ENCODE measurements at regions not wholly inside any gene's neighbourhood (a gene's known extent, or its start where the extent isn't known, plus 50 kb on each side); places are given as distances from the start of the nearest gene placed in this dataset.
"Not testable (repeated sequence)": the region's sequence is repeated elsewhere in the genome, so short reads cannot be mapped to it uniquely, and the experiment has no call there.

- DNase-seq, result no peak
Measured at GRCh38 chr12:4822572-4822971, 87.1 kb upstream of the KCNA1 start.

DNA sequence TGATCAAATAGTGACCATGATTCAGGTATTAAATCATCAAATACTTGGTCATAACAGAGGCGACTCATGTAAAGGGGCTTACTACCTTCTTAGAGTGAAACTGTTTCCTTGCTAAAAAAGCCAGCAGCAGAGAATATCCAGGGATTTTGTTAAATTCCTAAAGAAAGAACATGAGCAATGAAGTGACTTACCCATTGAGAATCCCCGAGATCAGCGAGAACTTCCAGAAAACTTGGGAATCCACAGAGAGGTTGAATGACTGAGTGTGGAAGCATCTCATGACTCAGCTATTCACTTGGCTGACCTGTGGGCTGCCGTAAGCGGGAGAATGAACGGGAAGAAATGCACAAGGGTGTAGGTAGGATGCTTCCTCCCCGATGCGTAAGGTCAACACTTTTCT is 85.3 kb upstream of the KCNA1 start:
- DNase-seq, result no peak

DNA sequence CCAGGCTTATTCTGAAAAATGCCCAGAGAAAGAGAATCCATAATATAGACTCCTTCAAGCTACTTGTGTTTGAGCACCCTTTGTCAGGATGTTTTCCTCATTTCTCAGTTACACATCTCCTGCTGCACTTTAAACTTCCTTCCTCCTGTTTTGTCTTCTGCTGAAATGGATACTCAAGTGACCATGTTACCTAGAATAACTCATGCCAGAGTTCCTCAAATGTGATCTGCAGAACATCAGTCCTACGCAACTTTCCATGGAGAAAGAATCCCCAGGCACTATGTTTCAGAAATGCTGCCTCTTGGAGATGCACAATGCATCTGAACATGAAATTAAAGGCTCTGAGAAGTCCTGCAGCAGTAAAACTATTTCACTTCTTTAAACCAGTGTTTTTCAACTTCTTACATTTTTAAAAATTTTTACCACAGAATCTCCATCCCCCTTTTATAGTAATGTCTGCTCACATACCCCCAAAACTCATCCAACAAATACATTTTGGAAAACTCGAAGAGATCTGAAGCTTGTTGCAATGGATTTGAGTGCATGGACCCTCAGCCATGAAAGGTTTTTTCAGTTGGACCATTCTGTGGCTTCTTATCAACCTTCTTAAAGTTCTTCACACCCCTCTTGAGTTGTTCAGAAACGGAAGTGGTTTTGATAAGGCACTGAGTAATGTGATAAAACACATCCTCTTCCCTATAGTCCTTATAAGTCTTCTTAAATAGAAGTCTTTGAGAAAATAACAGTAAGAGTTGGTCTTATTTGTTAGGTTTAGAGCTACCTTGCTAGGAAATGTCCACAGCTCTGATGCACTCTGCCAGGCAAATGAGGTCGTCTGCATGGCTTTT is 84.5 kb upstream of the KCNA1 start:
- no peak for DNase-seq

DNA sequence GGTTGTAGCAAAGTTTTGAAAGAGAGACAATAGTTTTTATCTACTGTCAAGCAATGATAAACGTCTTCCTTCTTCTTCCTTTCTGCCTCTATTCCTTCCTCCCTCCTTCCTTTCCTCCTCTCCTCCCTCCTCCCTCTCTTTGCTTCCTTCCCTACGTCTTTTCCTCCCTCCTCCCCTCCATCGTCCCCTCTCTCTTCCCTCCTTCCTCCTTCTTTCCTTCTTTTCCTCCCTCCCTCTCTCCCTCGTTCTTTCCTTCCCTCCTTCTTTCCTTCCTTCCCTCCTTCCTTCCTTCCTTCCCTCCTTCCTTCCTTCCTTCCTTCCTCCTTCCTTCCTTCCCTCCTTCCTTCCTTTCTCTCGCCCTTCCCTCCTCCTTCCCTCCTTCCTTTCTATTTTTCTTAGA is 82.8 kb upstream of the KCNA1 start:
- DNase-seq, result no peak

GRCh38 chr12:4828176-4828575 is 81.5 kb upstream of the KCNA1 start:
- DNase-seq, result no peak

GRCh38 chr12:4829161-4829792 is 80.4 kb upstream of the KCNA1 start:
- no peak for DNase-seq

- no peak for DNase-seq
Measured at GRCh38 chr12:4829793-4830162, 79.9 kb upstream of the KCNA1 start.

- no peak for DNase-seq
Measured at GRCh38 chr12:4830556-4831210, 79.0 kb upstream of the KCNA1 start.

- DNase-seq, result no peak
Measured at GRCh38 chr12:4833053-4833452, 76.7 kb upstream of the KCNA1 start.

DNA sequence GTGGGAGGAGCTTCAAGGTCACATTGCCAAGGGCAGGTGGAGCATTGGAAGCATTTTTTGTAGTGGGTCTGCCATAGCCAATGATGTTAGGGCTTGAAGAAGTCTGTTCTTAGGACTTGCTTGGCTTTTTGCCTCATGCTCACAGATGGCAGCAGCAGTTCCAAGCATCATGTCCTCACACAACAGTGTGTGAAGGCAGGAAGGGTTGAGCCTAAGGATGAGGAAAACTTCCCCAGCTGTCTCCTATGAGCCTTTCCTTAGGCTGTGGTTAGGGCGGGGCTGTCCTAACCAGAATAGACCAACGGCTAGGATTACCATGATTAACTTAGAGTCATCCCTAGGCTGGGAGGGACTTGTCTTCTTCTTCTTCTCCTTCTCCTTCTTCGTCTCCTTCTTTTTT is 76.2 kb upstream of the KCNA1 start:
- DNase-seq, result no peak

- not testable (repeated sequence) for DNase-seq
Measured at GRCh38 chr12:4842401-4842800, 67.3 kb upstream of the KCNA1 start.

- DNase-seq, result no peak
Measured at GRCh38 chr12:4843907-4844306, 65.8 kb upstream of the KCNA1 start.

DNA sequence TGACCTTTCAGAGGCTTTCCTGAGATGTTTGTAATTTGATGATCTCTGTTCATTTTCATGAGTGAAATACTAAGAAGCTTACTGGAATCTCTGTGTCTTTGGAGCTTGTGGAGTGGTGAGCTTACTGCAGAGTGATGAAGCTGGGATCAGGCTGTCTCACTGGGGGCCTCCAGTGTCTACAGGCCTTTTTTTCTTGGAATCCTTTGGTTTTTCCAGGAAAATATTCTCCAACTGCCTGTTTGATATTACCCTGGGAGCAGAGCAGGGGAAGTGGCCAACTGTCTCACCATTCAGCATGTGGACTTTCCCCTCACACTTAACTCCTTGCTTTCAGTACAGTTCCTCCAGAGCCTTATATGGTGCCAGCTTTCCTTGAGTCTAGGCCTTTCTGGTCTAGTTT is 62.0 kb upstream of the KCNA1 start:
- no peak for DNase-seq

GRCh38 chr12:4849115-4849541 is 60.6 kb upstream of the KCNA1 start:
- DNase-seq, result no peak

GRCh38 chr12:4849795-4850345 is 59.8 kb upstream of the KCNA1 start:
- DNase-seq, result no peak

GRCh38 chr12:4850857-4851380 is 58.8 kb upstream of the KCNA1 start:
- DNase-seq, result no peak

DNA sequence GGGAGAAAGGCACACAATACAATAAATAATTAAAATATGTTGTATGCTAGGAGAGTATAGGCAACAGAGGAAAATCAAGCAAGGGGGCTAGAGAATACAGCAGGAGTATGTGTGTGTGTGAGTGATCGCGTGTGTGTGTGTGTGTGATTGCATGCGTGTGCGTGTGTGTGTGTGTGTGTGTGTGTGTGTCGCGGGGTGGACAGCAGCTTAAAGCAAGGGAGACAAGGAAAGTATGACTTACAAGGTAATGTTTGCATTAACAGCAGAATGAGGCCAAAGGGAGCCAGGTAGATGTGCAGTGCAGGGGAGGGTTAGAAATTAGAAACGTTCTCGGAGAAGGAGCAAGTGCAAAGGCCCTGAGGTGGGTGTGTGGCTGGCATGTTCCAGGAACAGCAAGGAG is 57.4 kb upstream of the KCNA1 start:
- DNase-seq, result no peak

DNA sequence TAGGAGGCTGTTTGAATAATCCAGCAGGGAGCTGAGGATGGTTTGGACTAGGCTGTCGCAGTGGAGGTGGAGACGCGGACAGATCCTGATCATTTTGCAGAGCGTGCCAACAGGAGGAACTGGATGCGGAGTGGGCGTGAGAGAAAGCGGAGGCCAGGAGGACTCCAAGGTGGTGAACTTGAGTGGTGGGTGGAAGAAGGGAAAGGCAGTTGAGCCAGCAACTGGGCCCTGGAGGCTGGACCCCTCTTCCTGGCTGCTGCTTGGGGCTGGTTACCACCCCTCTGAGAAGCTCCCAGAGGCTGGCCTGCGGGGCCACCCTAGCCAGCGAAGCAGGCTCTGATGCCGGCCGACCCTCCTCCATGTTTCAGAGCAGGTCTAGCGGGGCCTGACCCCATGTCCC is 56.8 kb upstream of the KCNA1 start:
- no peak for DNase-seq

DNA sequence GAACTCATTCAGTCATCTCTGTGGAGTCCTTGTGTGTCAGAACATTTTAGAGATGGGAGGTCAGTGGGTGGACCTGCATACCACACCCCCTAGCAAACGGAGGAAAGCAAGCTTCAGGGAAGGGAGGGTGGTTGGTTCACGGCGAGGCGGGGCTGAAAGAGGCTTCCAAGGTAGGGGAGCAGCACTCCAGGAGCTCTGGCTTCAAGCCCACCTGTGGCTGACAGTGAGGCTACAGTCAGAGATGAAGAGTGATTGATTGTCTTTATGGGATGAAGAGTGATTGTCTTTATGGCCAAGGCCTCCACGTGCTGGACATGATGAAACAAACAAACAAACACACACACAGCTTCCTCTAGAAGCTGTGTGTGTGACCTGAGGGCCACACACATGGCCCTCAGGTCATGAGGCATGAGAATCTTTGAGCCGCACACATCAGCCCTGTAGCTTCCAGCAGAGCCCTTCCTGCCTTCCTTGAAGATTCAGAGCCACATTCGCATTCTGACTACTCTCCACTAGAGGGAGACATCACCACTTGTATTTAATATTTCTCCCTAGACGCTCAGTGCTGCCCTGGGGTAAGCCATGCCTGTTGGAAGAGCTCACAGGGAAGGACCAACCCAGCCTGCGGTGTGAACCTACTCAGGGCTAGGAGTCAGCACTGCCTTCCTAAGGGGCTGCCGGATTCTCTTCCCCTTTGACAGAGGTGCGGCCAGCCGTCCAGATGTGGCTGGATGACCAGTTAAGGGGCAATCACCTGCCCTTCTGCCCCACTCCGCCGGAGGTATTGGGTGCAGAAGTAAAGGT is 54.4 kb upstream of the KCNA1 start:
- peak; percentile 42 for DNase-seq

GRCh38 chr12:4856596-4856995 is 53.1 kb upstream of the KCNA1 start:
- no peak for DNase-seq

GRCh38 chr12:4857472-4858291 is 52.0 kb upstream of the KCNA1 start:
- peak; percentile 68 for DNase-seq

- no peak for DNase-seq
Measured at GRCh38 chr12:4858386-4858785, 51.3 kb upstream of the KCNA1 start.

Measured in activated T-cell treated with anti-CD3 and anti-CD28 coated beads for 4 hours (primary cell).